ENCODE measurements at regions not wholly inside any gene's neighbourhood (a gene's known extent, or its start where the extent isn't known, plus 50 kb on each side); places are given as distances from the start of the nearest gene placed in this dataset.

GRCh38 chr3:18761530-18761929, 336.4 kb upstream of the SATB1 start:
- Histone ChIP-seq H3K9ac (ENCODE audit: control insufficient read depth, extremely low read depth, insufficient read depth, low read length) (no peak overlapping the region), H4K20me1 (ENCODE audit: control insufficient read depth, extremely low read depth, insufficient read depth, low read length) (no peaks in the 10 kb centered on the region), H3K79me2 (ENCODE audit: control insufficient read depth, insufficient read depth, low read length) (no peaks in the 10 kb centered on the region), H3K36me3 (ENCODE audit: control insufficient read depth in 2 of 2, extremely low read depth in 1 of 2, insufficient read depth in 2 of 2, low read length in 2 of 2) (no peaks in the 10 kb centered on the region), H2AFZ (ENCODE audit: control insufficient read depth, low read length) (no peak overlapping the region), H3K9me1 (ENCODE audit: control insufficient read depth, extremely low read depth, insufficient read depth, low read length) (no peaks in the 10 kb centered on the region), H3K9me3 (ENCODE audit: control insufficient read depth, low read depth, low read length) (no peaks in the 10 kb centered on the region), H3K4me3 (ENCODE audit: control insufficient read depth in 2 of 3, extremely low read depth in 1 of 3, insufficient read depth in 2 of 3, low read depth in 1 of 3, low read length in 3 of 3) (no peak overlapping the region), H3K4me1 (ENCODE audit: control insufficient read depth, extremely low read depth, insufficient read depth, low read length) (no peaks in the 10 kb centered on the region), H3K4me2 (ENCODE audit: control insufficient read depth, extremely low read depth, insufficient read depth, low read depth, low read length) (no peak overlapping the region), H3K27me3 (ENCODE audit: control insufficient read depth, extremely low read depth, insufficient read depth, low read length) (no peaks in the 10 kb centered on the region), H3K27ac (ENCODE audit: control insufficient read depth, insufficient read depth, low read length) (no peak overlapping the region)
- FAIRE-seq (no peak), DNase-seq (ENCODE audit: low read depth, low spot score) (no peak)
- TF ChIP-seq CTCF (optimal IDR thresholded peaks at IDR 0.05 in 1 of 3, IDR thresholded peaks at IDR 0.05 in 1 of 3, conservative IDR thresholded peaks at IDR 0.05 in 1 of 3; ENCODE audit: extremely low read depth in 1 of 3, insufficient read depth in 2 of 3, low read length in 3 of 3) (no peak), EZH2 (IDR thresholded peaks at IDR 0.05; ENCODE audit: low read length) (no peak)
- dilution Hi-C loops (cut with MboI; ENCODE audit: extremely low pct_ligation_motif_present, low sequenced_read_pairs), result no loop called here

GRCh38 chr3:18758047-18758704, 333.0 kb upstream of the SATB1 start:
- Histone ChIP-seq H3K4me2 (ENCODE audit: control insufficient read depth, extremely low read depth, insufficient read depth, low read depth, low read length) (no peak overlapping the region), H3K9ac (ENCODE audit: control insufficient read depth, extremely low read depth, insufficient read depth, low read length) (no peak overlapping the region), H3K4me3 (ENCODE audit: control insufficient read depth in 2 of 3, extremely low read depth in 1 of 3, insufficient read depth in 2 of 3, low read depth in 1 of 3, low read length in 3 of 3) (no peak overlapping the region), H3K4me1 (ENCODE audit: control insufficient read depth, extremely low read depth, insufficient read depth, low read length) (no peaks in the 10 kb centered on the region), H3K36me3 (ENCODE audit: control insufficient read depth in 2 of 2, extremely low read depth in 1 of 2, insufficient read depth in 2 of 2, low read length in 2 of 2) (no peaks in the 10 kb centered on the region), H3K79me2 (ENCODE audit: control insufficient read depth, insufficient read depth, low read length) (no peaks in the 10 kb centered on the region), H3K27me3 (ENCODE audit: control insufficient read depth, extremely low read depth, insufficient read depth, low read length) (no peaks in the 10 kb centered on the region), H3K9me3 (ENCODE audit: control insufficient read depth, low read depth, low read length) (no peaks in the 10 kb centered on the region), H3K27ac (ENCODE audit: control insufficient read depth, insufficient read depth, low read length) (no peak overlapping the region), H2AFZ (ENCODE audit: control insufficient read depth, low read length) (no peak overlapping the region), H3K9me1 (ENCODE audit: control insufficient read depth, extremely low read depth, insufficient read depth, low read length) (no peaks in the 10 kb centered on the region), H4K20me1 (ENCODE audit: control insufficient read depth, extremely low read depth, insufficient read depth, low read length) (no peaks in the 10 kb centered on the region)
- no peak for TF ChIP-seq EZH2 (IDR thresholded peaks at IDR 0.05; ENCODE audit: low read length)
- TF ChIP-seq CTCF (optimal IDR thresholded peaks at IDR 0.05 in 1 of 3, IDR thresholded peaks at IDR 0.05 in 1 of 3, conservative IDR thresholded peaks at IDR 0.05 in 1 of 3; ENCODE audit: extremely low read depth in 1 of 3, insufficient read depth in 2 of 3, low read length in 3 of 3), result peak; percentile 64 to 72 (median 69)
- peak; percentile 94 for FAIRE-seq
- peak; percentile 71 for DNase-seq (ENCODE audit: low read depth, low spot score)
- dilution Hi-C loops (cut with MboI; ENCODE audit: extremely low pct_ligation_motif_present, low sequenced_read_pairs), result no loop called here

Data from keratinocyte (primary cell).